AG04450 (cell line): ENCODE measurements at regions not wholly inside any gene's neighbourhood (a gene's known extent, or its start where the extent isn't known, plus 50 kb on each side); places are given as distances from the start of the nearest gene placed in this dataset.

Experiments
- CTCF ChIA-PET: fragments of 300-600, 350-600 bp; formaldehyde crosslinking; extraction: SDS; loops from one replicate; lab custom pipeline; 2022; ENCODE audit warnings: antibody characterized with exemption, inconsistent platforms; lab: Charles Lee
- POLR2A ChIA-PET: fragments of 350-600 bp; formaldehyde crosslinking; extraction: SDS; loops from one replicate; lab custom pipeline; 2021; ENCODE audit warnings: antibody characterized with exemption, inconsistent platforms; lab: Yijun Ruan, JAX
- DNase-seq: peaks from one replicate; pipeline ENCODE4 v3.0.0-alpha.2; 2011; ENCODE audit warnings: low read depth, low spot score
- H3K27ac ChIP-seq: one replicate; pipeline ENCODE4 v1.5.1; 2012; ENCODE audit warnings: low read depth, low read length, control low read depth
- H3K27me3 ChIP-seq: one replicate; pipeline ENCODE4 v1.6.0; 2012; ENCODE audit warnings: low read length; ENCODE audit not compliant: control insufficient read depth, insufficient read depth
- H3K4me3 ChIP-seq: 2 replicates; pipeline ENCODE4 v1.5.1; 2011; ENCODE audit warnings: mild to moderate bottlenecking, low read depth, low read length, control low read depth
- H3K9me3 ChIP-seq: 2 replicates; pipeline ENCODE4 v1.5.1; 2012; ENCODE audit warnings: low read length; ENCODE audit not compliant: control insufficient read depth, insufficient read depth
- CTCF ChIP-seq: IDR thresholded peaks from 2 replicates; pipeline ENCODE4 v1.5.1; 2011; ENCODE audit warnings: low read depth, low read length, control low read depth, inconsistent platforms

- Histone ChIP-seq H3K27me3 (no peaks in the 10 kb centered on the region), H3K27ac (no peak overlapping the region), H3K4me3 (no peak overlapping the region), H3K9me3 (0 out of 2 replicates have a peak, but pooled peaks cover 2% of the 10 kb centered on the region)
- CTCF ChIA-PET = no interaction called here
- no peak for DNase-seq
- TF ChIP-seq CTCF = no peak
- POLR2A ChIA-PET = interaction anchor here (0.6 kb wide), 1 partner anchor 14 kb away, joined by 3 read pairs; no protein-coding TSS in a partner anchor
Observed at GRCh38 chr21:16115461-16115860, 385.7 kb downstream of the USP25 start.

GRCh38 chr21:16116069-16116468, 386.3 kb downstream of the USP25 start:
- H3K9me3 ChIP-seq = 0 out of 2 replicates have a peak, but pooled peaks cover 2% of the 10 kb centered on the region
- ChIA-PET CTCF (interaction anchor here (0.8 to 1.2 kb wide), 2 partner anchors 13 to 34 kb away, joined by 5 to 10 read pairs; no protein-coding TSS in a partner anchor), POLR2A (interaction anchor here (0.7 to 2.2 kb wide), 3 partner anchors 9 to 78 kb away, joined by 3 to 10 read pairs (median 4); no protein-coding TSS in a partner anchor)
- H3K27me3 ChIP-seq = no peaks in the 10 kb centered on the region
- TF ChIP-seq CTCF = no peak
- H3K4me3 ChIP-seq = no peak overlapping the region
- DNase-seq = no peak
- peak overlapping the region; percentile 32 for H3K27ac ChIP-seq

GRCh38 chr21:16116798-16117197, 387.0 kb downstream of the USP25 start:
- Histone ChIP-seq H3K27ac (no peak overlapping the region), H3K4me3 (no peak overlapping the region), H3K9me3 (0 out of 2 replicates have a peak, but pooled peaks cover 2% of the 10 kb centered on the region), H3K27me3 (no peaks in the 10 kb centered on the region)
- no peak for TF ChIP-seq CTCF
- ChIA-PET POLR2A (interaction anchor here (0.6 to 2.2 kb wide), 4 partner anchors 19 to 1052 kb away, joined by 3 to 10 read pairs (median 4); partner anchors contain the start of gene NRIP1), CTCF (interaction anchor here (0.8 to 1.2 kb wide), 3 partner anchors 14 to 1154 kb away, joined by 3 to 10 read pairs (median 5); no protein-coding TSS in a partner anchor)
- DNase-seq = no peak

GRCh38 chr21:16117331-16117730, 387.5 kb downstream of the USP25 start:
- DNase-seq = no peak
- ChIA-PET CTCF (interaction anchor here (0.9 kb wide), 1 partner anchor 1153 kb away, joined by 3 read pairs; no protein-coding TSS in a partner anchor), POLR2A (interaction anchor here (0.6 to 2.2 kb wide), 5 partner anchors 19 to 1052 kb away, joined by 3 to 10 read pairs (median 5); partner anchors contain the start of gene NRIP1)
- Histone ChIP-seq H3K27me3 (no peaks in the 10 kb centered on the region), H3K27ac (no peak overlapping the region), H3K4me3 (no peak overlapping the region), H3K9me3 (0 out of 2 replicates have a peak, but pooled peaks cover 2% of the 10 kb centered on the region)
- TF ChIP-seq CTCF = no peak
